OCI-M2 (cell line): ENCODE measurements at regions not wholly inside any gene's neighbourhood (a gene's known extent, or its start where the extent isn't known, plus 50 kb on each side); places are given as distances from the start of the nearest gene placed in this dataset.

Experiments used
- DNase-seq: peaks from one replicate; lab custom pipeline; 2025; ENCODE audit not compliant: unreplicated experiment; lab: John Stamatoyannopoulos, UW

- no peak for DNase-seq
These were observed 471.5 kb upstream of the ROBO1 start for GRCh38 chr3:80239301-80239700.

- DNase-seq, result no peak
These were observed 470.8 kb upstream of the ROBO1 start for GRCh38 chr3:80238606-80239005.

GRCh38 chr3:80238152-80238551, 470.4 kb upstream of the ROBO1 start:
- no peak for DNase-seq

- no peak for DNase-seq
These were observed 466.9 kb upstream of the ROBO1 start for GRCh38 chr3:80234706-80235105.

GRCh38 chr3:80233576-80233975, 465.8 kb upstream of the ROBO1 start:
- no peak for DNase-seq

GRCh38 chr3:80232760-80233159, 465.0 kb upstream of the ROBO1 start:
- no peak for DNase-seq

- no peak for DNase-seq
These were observed 463.2 kb upstream of the ROBO1 start for GRCh38 chr3:80230962-80231361.

- no peak for DNase-seq
These were observed 459.4 kb upstream of the ROBO1 start for GRCh38 chr3:80227216-80227615.

- no peak for DNase-seq
These were observed 447.4 kb upstream of the ROBO1 start for GRCh38 chr3:80215191-80215590.

GRCh38 chr3:80213086-80213485, 445.3 kb upstream of the ROBO1 start:
- DNase-seq, result no peak

GRCh38 chr3:80192936-80193335, 425.1 kb upstream of the ROBO1 start:
- DNase-seq, result no peak

- DNase-seq, result no peak
These were observed 422.3 kb upstream of the ROBO1 start for GRCh38 chr3:80190051-80190450.

- DNase-seq, result no peak
These were observed 420.2 kb upstream of the ROBO1 start for GRCh38 chr3:80187981-80188380.

GRCh38 chr3:80159990-80160506, 392.2 kb upstream of the ROBO1 start:
- no peak for DNase-seq

- DNase-seq, result no peak
These were observed 390.5 kb upstream of the ROBO1 start for GRCh38 chr3:80158332-80158731.

- no peak for DNase-seq
These were observed 389.7 kb upstream of the ROBO1 start for GRCh38 chr3:80157546-80157945.

GRCh38 chr3:80152692-80153091, 384.9 kb upstream of the ROBO1 start:
- no peak for DNase-seq

GRCh38 chr3:80142714-80143113, 374.9 kb upstream of the ROBO1 start:
- DNase-seq, result no peak

GRCh38 chr3:80141557-80141956, 373.8 kb upstream of the ROBO1 start:
- DNase-seq, result no peak

GRCh38 chr3:80116281-80116680, 348.5 kb upstream of the ROBO1 start:
- no peak for DNase-seq

GRCh38 chr3:80114694-80115093, 346.9 kb upstream of the ROBO1 start:
- DNase-seq, result no peak

GRCh38 chr3:80113331-80113730, 345.5 kb upstream of the ROBO1 start:
- no peak for DNase-seq

- no peak for DNase-seq
These were observed 331.8 kb upstream of the ROBO1 start for GRCh38 chr3:80099559-80100066.

- no peak for DNase-seq
These were observed 329.9 kb upstream of the ROBO1 start for GRCh38 chr3:80097674-80098073.
